ENCODE measurements at regions not wholly inside any gene's neighbourhood (a gene's known extent, or its start where the extent isn't known, plus 50 kb on each side); places are given as distances from the start of the nearest gene placed in this dataset.

DNA sequence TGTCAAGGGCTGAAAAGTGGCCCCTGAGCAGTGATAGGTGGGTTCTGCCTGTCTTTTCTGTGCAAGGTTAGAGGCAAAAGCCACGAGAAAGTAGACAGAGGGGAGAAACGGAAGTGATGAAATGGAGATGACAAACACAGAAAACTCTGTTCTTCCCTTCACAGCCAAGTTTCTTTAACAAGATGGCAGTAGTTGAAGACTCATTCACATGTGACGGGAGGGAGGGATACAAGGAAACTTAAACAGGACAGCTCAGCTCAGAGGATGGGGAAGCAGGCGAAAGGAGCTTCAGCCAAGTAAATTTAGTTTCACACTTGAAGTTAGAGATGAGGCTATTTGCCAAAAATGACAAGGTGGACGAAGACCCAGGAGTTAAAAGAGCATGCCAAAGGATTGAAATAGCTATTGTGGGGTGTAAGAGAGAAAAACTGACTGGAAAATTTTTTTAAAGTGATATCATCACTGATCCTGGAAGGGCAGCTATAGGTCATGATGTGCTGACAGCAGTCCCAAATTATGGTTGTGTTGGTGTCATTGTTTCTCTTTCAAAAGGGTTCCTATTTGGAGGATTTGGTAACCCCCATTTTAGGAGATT, 347.9 kb downstream of the EFNB2 start:
- no peak for DNase-seq

GRCh38 chr13:106187101-106187500, 348.4 kb downstream of the EFNB2 start:
- in situ Hi-C loops (cut with HindIII; ENCODE audit: low pct_ligation_motif_present, low sequenced_read_pairs), result no loop called here
- TF ChIP-seq, protein P1, sequence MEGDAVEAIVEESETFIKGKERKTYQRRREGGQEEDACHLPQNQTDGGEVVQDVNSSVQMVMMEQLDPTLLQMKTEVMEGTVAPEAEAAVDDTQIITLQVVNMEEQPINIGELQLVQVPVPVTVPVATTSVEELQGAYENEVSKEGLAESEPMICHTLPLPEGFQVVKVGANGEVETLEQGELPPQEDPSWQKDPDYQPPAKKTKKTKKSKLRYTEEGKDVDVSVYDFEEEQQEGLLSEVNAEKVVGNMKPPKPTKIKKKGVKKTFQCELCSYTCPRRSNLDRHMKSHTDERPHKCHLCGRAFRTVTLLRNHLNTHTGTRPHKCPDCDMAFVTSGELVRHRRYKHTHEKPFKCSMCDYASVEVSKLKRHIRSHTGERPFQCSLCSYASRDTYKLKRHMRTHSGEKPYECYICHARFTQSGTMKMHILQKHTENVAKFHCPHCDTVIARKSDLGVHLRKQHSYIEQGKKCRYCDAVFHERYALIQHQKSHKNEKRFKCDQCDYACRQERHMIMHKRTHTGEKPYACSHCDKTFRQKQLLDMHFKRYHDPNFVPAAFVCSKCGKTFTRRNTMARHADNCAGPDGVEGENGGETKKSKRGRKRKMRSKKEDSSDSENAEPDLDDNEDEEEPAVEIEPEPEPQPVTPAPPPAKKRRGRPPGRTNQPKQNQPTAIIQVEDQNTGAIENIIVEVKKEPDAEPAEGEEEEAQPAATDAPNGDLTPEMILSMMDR (IDR thresholded peaks at IDR 0.05; ENCODE audit: low read depth, low read length, missing control alignments), result no peak
- H3K27ac ChIP-seq, result no peak overlapping the region

More for the DNA sequence above, 347.9 kb downstream of the EFNB2 start:
- no peaks in the 10 kb centered on the region for H3K27me3 ChIP-seq (replicated peaks)
- TF ChIP-seq, protein P1 (IDR thresholded peaks at IDR 0.05; ENCODE audit: low read depth, low read length, missing control alignments), result no peak
- H3K27ac ChIP-seq, result no peak overlapping the region
- no peaks in the 10 kb centered on the region for H3K36me3 ChIP-seq (replicated peaks)
- in situ Hi-C loops (cut with HindIII; ENCODE audit: low pct_ligation_motif_present, low sequenced_read_pairs), result no loop called here
- H3K4me3 ChIP-seq (ENCODE audit: low read depth, low read length), result no peak overlapping the region

GRCh38 chr13:106186366-106187030, 349.0 kb downstream of the EFNB2 start:
- Histone ChIP-seq H3K36me3 (replicated peaks) (no peaks in the 10 kb centered on the region), H3K27me3 (replicated peaks) (no peaks in the 10 kb centered on the region), H3K27ac (no peak overlapping the region), H3K4me3 (ENCODE audit: low read depth, low read length) (no peak overlapping the region)
- TF ChIP-seq, protein P1 (IDR thresholded peaks at IDR 0.05; ENCODE audit: low read depth, low read length, missing control alignments), result no peak
- no peak for DNase-seq
- in situ Hi-C loops (cut with HindIII; ENCODE audit: low pct_ligation_motif_present, low sequenced_read_pairs), result no loop called here

More at GRCh38 chr13:106187101-106187500, 348.4 kb downstream of the EFNB2 start:
- no peaks in the 10 kb centered on the region for H3K27me3 ChIP-seq (replicated peaks)
- no peak for DNase-seq
- no peak overlapping the region for H3K4me3 ChIP-seq (ENCODE audit: low read depth, low read length)
- no peaks in the 10 kb centered on the region for H3K36me3 ChIP-seq (replicated peaks)

DNA sequence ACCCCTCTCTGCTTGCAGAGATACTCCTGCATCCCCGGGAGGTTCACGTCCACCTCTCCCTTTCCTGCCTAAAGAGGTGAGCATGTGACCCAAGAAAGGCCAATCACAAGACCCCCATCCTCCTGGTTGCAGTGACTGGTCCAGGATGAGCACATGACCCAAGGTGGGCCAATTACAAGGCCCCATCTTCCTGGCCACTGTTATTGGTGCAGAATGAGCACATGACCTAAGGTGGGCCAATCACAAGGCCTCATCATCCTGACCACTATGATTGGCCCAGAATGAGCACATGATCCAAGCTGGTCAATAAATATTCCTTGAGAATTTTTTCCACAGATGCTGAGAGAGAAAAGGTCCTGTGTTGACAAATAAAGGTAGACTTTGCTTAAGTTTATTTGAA, 350.7 kb downstream of the EFNB2 start:
- Histone ChIP-seq H3K27me3 (replicated peaks) (no peaks in the 10 kb centered on the region), H3K4me3 (ENCODE audit: low read depth, low read length) (no peak overlapping the region), H3K27ac (no peak overlapping the region), H3K36me3 (replicated peaks) (no peaks in the 10 kb centered on the region)
- in situ Hi-C loops (cut with HindIII; ENCODE audit: low pct_ligation_motif_present, low sequenced_read_pairs), result no loop called here
- TF ChIP-seq, protein P1 (IDR thresholded peaks at IDR 0.05; ENCODE audit: low read depth, low read length, missing control alignments), result no peak
- DNase-seq, result no peak

GRCh38 chr13:106183410-106184065, 351.9 kb downstream of the EFNB2 start:
- Histone ChIP-seq H3K27ac (no peak overlapping the region), H3K4me3 (ENCODE audit: low read depth, low read length) (no peak overlapping the region), H3K27me3 (replicated peaks) (no peaks in the 10 kb centered on the region), H3K36me3 (replicated peaks) (no peaks in the 10 kb centered on the region)
- in situ Hi-C loops (cut with HindIII; ENCODE audit: low pct_ligation_motif_present, low sequenced_read_pairs), result no loop called here
- no peak for DNase-seq
- TF ChIP-seq, protein P1 (IDR thresholded peaks at IDR 0.05; ENCODE audit: low read depth, low read length, missing control alignments), result no peak

All from brain microvascular endothelial cell (primary cell).